OCI-M1 (cell line): ENCODE measurements at regions not wholly inside any gene's neighbourhood (a gene's known extent, or its start where the extent isn't known, plus 50 kb on each side); places are given as distances from the start of the nearest gene placed in this dataset.

Source experiments
- DNase-seq: peaks from one replicate; lab custom pipeline; 2025; lab: John Stamatoyannopoulos, UW

DNA sequence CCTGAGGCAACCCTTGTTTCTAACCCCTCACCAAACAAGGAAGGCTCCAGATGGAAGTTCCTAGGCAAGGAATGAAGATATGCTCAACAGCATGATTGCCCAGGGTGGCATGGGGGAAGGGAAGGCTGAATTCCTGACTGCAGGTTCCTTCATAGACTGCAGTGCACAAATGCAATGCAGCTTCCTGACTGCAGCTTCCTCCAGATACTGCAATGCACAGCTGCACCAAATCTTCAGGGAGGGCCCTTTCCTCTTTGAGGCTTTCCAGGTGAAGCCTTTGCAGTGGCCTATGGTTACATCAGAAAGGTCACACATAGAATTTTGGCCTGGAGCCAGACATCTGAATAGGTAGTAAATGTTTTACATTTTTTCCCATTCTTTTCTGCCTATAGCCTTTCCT, 58.8 kb upstream of the DYNAP start:
- DNase-seq: no peak

DNA sequence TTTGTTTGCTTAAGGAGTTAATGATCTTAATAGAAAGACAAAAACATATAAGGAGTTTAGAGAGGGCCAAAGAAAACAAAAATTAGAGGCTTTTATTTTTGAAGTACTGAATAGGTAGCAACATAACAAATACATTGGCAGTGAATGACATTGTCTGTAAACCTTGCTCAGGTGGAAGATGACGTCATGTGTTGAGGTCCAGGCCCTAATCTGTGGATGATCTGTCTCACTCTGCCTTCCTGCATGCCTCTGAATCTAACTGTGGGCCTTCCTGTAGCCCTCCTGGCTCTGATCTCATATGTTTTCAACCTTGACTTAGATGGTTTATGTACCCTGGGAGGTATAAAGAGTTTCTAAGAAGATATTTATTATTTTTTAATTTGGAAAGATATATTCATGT, 58.1 kb upstream of the DYNAP start:
- no peak for DNase-seq
